ENCODE measurements at regions not wholly inside any gene's neighbourhood (a gene's known extent, or its start where the extent isn't known, plus 50 kb on each side); places are given as distances from the start of the nearest gene placed in this dataset.

DNA sequence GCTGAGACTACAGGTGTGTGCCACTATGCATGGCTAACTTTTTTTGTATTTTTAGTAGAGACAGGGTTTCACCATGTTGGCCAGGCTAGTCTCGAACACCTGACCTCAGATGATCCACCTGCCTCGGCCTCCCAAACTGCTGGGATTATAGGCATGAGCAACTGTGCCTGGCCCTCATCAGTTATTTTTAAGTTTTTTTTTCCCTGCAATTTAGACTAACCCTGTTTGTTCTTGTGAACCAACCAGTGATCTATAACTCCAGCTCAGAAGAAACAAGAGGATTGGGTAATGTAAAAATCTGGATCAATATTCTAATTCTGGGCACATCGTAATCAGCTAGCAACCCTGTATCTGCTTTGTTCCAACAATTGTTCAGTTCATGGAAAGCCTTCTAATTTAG is 155.7 kb downstream of the NXNL2 start:
- no peaks in the 10 kb centered on the region for H3K27me3 ChIP-seq (ENCODE audit: control insufficient read depth in 3 of 3, insufficient read depth in 3 of 3, low read length in 3 of 3)
- no peaks in the 10 kb centered on the region for H3K4me1 ChIP-seq (ENCODE audit: control insufficient read depth in 3 of 3, insufficient read depth in 3 of 3, low read length in 3 of 3)
- no peaks in the 10 kb centered on the region for H3K36me3 ChIP-seq (ENCODE audit: control insufficient read depth in 3 of 3, insufficient read depth in 3 of 3, low read length in 3 of 3)
- no peak overlapping the region for H3K4me3 ChIP-seq (ENCODE audit: low read length in 3 of 3)
- H3K9me3 ChIP-seq (ENCODE audit: control insufficient read depth in 3 of 3, low read length in 3 of 3) = peaks cover 0 to 4% (median 0%) of the 10 kb centered on the region in 3 donors
- H3K9ac ChIP-seq (ENCODE audit: low read depth in 1 of 3, low read length in 3 of 3) = no peak overlapping the region
- H3K27ac ChIP-seq (ENCODE audit: low read depth, low read length) = no peak overlapping the region

DNA sequence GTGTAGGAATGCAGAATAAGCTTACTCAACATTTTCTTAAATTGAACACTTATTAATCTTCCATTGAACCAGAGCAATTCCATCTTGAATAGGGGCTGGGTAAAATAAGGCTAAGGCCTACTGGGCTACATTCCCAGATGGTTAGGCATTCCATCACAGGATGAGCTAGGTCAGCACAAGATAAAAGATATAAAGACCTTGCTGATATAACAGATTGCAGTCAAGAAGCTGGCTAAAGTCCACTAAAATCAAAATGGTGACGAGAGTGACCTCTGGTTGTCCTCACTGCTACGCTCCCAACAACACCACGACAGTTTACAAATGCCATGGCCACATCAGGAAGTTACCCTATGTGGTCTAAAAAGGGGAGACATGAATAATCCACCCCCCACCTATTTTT is 156.1 kb downstream of the NXNL2 start:
- Histone ChIP-seq H3K27me3 (ENCODE audit: control insufficient read depth in 3 of 3, insufficient read depth in 3 of 3, low read length in 3 of 3) (no peaks in the 10 kb centered on the region), H3K9ac (ENCODE audit: low read depth in 1 of 3, low read length in 3 of 3) (no peak overlapping the region), H3K36me3 (ENCODE audit: control insufficient read depth in 3 of 3, insufficient read depth in 3 of 3, low read length in 3 of 3) (no peaks in the 10 kb centered on the region), H3K9me3 (ENCODE audit: control insufficient read depth in 3 of 3, low read length in 3 of 3) (peaks cover 0 to 4% (median 0%) of the 10 kb centered on the region in 3 donors), H3K4me3 (ENCODE audit: low read length in 3 of 3) (no peak overlapping the region), H3K4me1 (ENCODE audit: control insufficient read depth in 3 of 3, insufficient read depth in 3 of 3, low read length in 3 of 3) (no peaks in the 10 kb centered on the region), H3K27ac (ENCODE audit: low read depth, low read length) (no peak overlapping the region)

DNA sequence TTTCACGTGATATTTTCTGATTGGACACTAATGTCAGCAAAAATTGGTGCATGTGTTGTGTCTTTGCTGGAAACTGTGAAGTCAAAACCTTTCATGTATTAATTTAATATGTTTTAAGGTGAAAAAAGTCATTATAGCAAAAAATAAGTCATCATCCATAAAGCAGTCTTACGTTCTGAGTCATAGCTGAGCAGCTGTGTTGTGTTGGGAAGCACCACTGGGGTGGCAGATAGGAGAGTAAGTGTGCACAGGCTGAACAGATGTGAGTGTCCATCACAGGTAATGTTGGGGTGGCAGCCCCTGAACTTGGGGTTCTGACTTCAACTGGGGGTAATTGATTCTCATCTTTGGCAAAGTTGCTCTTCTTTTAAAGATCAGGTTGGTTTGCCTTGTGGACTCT is 156.8 kb downstream of the NXNL2 start:
- H3K27me3 ChIP-seq (ENCODE audit: control insufficient read depth in 3 of 3, insufficient read depth in 3 of 3, low read length in 3 of 3) = no peaks in the 10 kb centered on the region
- H3K9ac ChIP-seq (ENCODE audit: low read depth in 1 of 3, low read length in 3 of 3) = no peak overlapping the region
- no peak overlapping the region for H3K4me3 ChIP-seq (ENCODE audit: low read length in 3 of 3)
- no peaks in the 10 kb centered on the region for H3K4me1 ChIP-seq (ENCODE audit: control insufficient read depth in 3 of 3, insufficient read depth in 3 of 3, low read length in 3 of 3)
- no peaks in the 10 kb centered on the region for H3K36me3 ChIP-seq (ENCODE audit: control insufficient read depth in 3 of 3, insufficient read depth in 3 of 3, low read length in 3 of 3)
- H3K27ac ChIP-seq (ENCODE audit: low read depth, low read length) = no peak overlapping the region
- H3K9me3 ChIP-seq (ENCODE audit: control insufficient read depth in 3 of 3, low read length in 3 of 3) = peaks cover 0 to 4% (median 0%) of the 10 kb centered on the region in 3 donors

DNA sequence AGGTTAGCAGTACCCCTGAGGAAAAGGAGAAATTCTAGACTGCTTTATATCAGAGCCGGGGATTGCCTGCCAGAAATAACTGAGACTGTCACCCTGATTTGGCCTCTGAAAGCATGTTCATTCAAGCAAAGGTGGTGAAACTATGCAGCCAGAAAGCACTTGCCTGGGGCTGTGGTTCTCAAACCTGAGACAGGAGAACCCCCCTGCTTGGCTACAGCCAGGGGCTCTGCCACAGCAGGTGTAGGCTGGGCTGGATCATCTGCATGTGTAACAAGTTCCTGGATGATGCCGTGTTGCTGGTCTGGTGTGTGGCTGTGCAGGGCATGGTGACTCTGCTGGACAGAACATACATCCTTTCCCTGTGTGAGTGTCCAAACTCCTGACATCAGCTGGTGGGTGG is 157.8 kb downstream of the NXNL2 start:
- Histone ChIP-seq H3K9me3 (ENCODE audit: control insufficient read depth in 3 of 3, low read length in 3 of 3) (peaks cover 0 to 4% (median 0%) of the 10 kb centered on the region in 3 donors), H3K4me1 (ENCODE audit: control insufficient read depth in 3 of 3, insufficient read depth in 3 of 3, low read length in 3 of 3) (no peaks in the 10 kb centered on the region), H3K27ac (ENCODE audit: low read depth, low read length) (no peak overlapping the region), H3K36me3 (ENCODE audit: control insufficient read depth in 3 of 3, insufficient read depth in 3 of 3, low read length in 3 of 3) (no peaks in the 10 kb centered on the region), H3K9ac (ENCODE audit: low read depth in 1 of 3, low read length in 3 of 3) (no peak overlapping the region), H3K27me3 (ENCODE audit: control insufficient read depth in 3 of 3, insufficient read depth in 3 of 3, low read length in 3 of 3) (no peaks in the 10 kb centered on the region), H3K4me3 (ENCODE audit: low read length in 3 of 3) (no peak overlapping the region)

DNA sequence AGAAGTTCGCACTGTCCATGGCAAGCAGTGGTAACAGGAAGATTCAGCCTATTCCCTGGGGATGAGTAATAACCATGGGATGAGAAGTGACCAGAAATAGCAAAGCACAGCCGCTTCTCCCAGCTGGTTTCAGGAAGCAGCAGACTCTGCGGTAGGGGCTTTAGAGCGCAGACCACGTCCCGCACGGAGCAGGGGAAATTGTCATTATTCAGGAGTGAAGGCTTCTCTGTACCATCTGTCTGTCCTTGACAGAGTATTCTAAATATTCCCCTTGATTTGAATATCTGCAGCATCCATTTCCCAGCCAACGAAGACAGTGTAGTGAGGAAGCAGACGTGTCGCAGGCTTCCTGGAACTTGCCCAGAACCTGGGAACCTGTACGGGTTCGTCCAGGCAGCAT is 159.6 kb downstream of the NXNL2 start:
- H3K9me3 ChIP-seq (ENCODE audit: control insufficient read depth in 3 of 3, low read length in 3 of 3) = peaks cover 0 to 4% (median 0%) of the 10 kb centered on the region in 3 donors
- no peaks in the 10 kb centered on the region for H3K4me1 ChIP-seq (ENCODE audit: control insufficient read depth in 3 of 3, insufficient read depth in 3 of 3, low read length in 3 of 3)
- H3K36me3 ChIP-seq (ENCODE audit: control insufficient read depth in 3 of 3, insufficient read depth in 3 of 3, low read length in 3 of 3) = no peaks in the 10 kb centered on the region
- no peak overlapping the region for H3K9ac ChIP-seq (ENCODE audit: low read depth in 1 of 3, low read length in 3 of 3)
- H3K27me3 ChIP-seq (ENCODE audit: control insufficient read depth in 3 of 3, insufficient read depth in 3 of 3, low read length in 3 of 3) = no peaks in the 10 kb centered on the region
- H3K4me3 ChIP-seq (ENCODE audit: low read length in 3 of 3) = no peak overlapping the region
- no peak overlapping the region for H3K27ac ChIP-seq (ENCODE audit: low read depth, low read length)

DNA sequence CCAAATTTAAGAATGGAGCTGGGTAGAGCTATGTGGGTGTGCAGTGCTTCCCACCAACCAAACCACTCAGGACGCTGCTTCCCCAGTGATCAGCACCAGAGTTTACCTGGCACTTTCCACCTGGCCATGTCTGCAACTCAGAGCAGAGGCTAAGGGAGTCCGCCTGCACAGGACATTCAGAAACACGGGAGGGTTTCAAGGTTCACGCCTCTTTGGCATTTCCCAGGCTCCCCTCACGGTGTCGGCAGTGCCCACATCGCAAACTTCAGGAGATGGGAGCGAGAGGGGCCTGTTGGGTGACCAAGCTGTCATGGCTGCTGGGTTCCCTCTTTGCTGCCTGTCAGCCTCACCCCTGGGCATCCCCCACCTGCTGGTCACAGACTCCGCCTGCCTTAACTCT is 161.5 kb downstream of the NXNL2 start:
- Histone ChIP-seq H3K4me3 (ENCODE audit: low read length in 3 of 3) (no peak overlapping the region), H3K27ac (ENCODE audit: low read depth, low read length) (no peak overlapping the region)

DNA sequence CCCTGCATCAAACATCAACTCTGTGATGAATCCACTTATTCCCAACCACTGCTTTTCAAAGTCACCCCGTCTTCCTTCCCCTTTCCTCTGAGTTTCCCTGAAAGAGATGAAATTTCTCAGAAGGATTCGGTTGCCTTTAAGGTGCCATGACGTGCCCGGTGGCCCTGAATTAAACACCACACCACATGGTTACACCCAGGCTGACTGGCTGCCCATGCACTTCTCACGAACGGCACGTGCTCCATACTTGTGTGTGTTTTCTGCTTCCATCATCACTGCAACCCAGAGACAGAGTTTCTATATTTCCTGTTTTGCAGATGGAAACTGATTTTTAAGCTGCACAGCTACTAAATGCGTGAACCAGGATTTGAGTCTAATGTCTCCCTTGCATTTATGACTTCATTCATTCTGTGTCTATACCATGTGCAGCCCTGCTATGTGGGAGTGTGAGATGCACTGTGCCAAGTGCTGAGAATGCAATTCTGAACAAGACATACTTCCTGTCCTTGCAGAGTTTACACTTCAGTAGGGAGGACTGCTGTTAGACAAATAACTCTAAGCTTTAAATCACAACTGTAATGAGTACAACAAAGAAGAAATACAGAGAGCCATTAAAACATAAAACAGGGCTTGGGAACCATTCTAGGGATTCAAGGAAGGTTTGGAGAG is 162.9 kb downstream of the NXNL2 start:
- no peaks in the 10 kb centered on the region for H3K36me3 ChIP-seq (ENCODE audit: control insufficient read depth in 3 of 3, insufficient read depth in 3 of 3, low read length in 3 of 3)
- no peak overlapping the region for H3K27ac ChIP-seq (ENCODE audit: low read depth, low read length)
- H3K9ac ChIP-seq (ENCODE audit: low read depth in 1 of 3, low read length in 3 of 3) = no peak overlapping the region
- no peaks in the 10 kb centered on the region for H3K27me3 ChIP-seq (ENCODE audit: control insufficient read depth in 3 of 3, insufficient read depth in 3 of 3, low read length in 3 of 3)
- peaks cover 0 to 1% (median 0%) of the 10 kb centered on the region in 3 donors for H3K9me3 ChIP-seq (ENCODE audit: control insufficient read depth in 3 of 3, low read length in 3 of 3)
- H3K4me1 ChIP-seq (ENCODE audit: control insufficient read depth in 3 of 3, insufficient read depth in 3 of 3, low read length in 3 of 3) = no peaks in the 10 kb centered on the region
- H3K4me3 ChIP-seq (ENCODE audit: low read length in 3 of 3) = no peak overlapping the region

More for the DNA sequence above, 161.5 kb downstream of the NXNL2 start:
- no peaks in the 10 kb centered on the region for H3K27me3 ChIP-seq (ENCODE audit: control insufficient read depth in 3 of 3, insufficient read depth in 3 of 3, low read length in 3 of 3)
- H3K9ac ChIP-seq (ENCODE audit: low read depth in 1 of 3, low read length in 3 of 3) = no peak overlapping the region
- H3K9me3 ChIP-seq (ENCODE audit: control insufficient read depth in 3 of 3, low read length in 3 of 3) = peaks cover 0 to 4% (median 0%) of the 10 kb centered on the region in 3 donors
- no peaks in the 10 kb centered on the region for H3K4me1 ChIP-seq (ENCODE audit: control insufficient read depth in 3 of 3, insufficient read depth in 3 of 3, low read length in 3 of 3)
- no peaks in the 10 kb centered on the region for H3K36me3 ChIP-seq (ENCODE audit: control insufficient read depth in 3 of 3, insufficient read depth in 3 of 3, low read length in 3 of 3)

DNA sequence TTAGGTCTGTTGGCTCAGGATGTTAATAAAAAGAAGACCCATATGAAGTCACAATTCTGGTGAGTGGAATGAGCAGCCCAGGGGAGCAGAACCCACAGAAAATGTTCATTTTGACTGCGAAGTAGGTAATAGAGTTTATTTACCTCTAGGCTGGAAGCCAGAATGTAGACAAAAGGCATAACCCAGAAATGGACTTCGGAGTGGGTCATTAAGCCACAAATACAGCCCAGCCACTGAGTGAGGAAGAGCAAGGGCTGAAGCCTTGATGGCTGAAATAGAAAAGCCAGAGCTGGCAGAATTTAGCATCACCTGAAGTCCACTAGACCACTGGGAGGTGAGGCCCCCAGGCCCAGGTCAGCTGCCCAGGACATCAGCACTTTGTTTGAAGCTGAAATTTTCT is 168.0 kb downstream of the NXNL2 start:
- Histone ChIP-seq H3K27me3 (ENCODE audit: control insufficient read depth in 3 of 3, insufficient read depth in 3 of 3, low read length in 3 of 3) (no peaks in the 10 kb centered on the region), H3K4me3 (ENCODE audit: low read length in 3 of 3) (no peak overlapping the region), H3K27ac (ENCODE audit: low read depth, low read length) (no peak overlapping the region), H3K9me3 (ENCODE audit: control insufficient read depth in 3 of 3, low read length in 3 of 3) (peaks cover 0 to 1% (median 0%) of the 10 kb centered on the region in 3 donors), H3K36me3 (ENCODE audit: control insufficient read depth in 3 of 3, insufficient read depth in 3 of 3, low read length in 3 of 3) (no peaks in the 10 kb centered on the region), H3K4me1 (ENCODE audit: control insufficient read depth in 3 of 3, insufficient read depth in 3 of 3, low read length in 3 of 3) (no peaks in the 10 kb centered on the region), H3K9ac (ENCODE audit: low read depth in 1 of 3, low read length in 3 of 3) (no peak overlapping the region)

DNA sequence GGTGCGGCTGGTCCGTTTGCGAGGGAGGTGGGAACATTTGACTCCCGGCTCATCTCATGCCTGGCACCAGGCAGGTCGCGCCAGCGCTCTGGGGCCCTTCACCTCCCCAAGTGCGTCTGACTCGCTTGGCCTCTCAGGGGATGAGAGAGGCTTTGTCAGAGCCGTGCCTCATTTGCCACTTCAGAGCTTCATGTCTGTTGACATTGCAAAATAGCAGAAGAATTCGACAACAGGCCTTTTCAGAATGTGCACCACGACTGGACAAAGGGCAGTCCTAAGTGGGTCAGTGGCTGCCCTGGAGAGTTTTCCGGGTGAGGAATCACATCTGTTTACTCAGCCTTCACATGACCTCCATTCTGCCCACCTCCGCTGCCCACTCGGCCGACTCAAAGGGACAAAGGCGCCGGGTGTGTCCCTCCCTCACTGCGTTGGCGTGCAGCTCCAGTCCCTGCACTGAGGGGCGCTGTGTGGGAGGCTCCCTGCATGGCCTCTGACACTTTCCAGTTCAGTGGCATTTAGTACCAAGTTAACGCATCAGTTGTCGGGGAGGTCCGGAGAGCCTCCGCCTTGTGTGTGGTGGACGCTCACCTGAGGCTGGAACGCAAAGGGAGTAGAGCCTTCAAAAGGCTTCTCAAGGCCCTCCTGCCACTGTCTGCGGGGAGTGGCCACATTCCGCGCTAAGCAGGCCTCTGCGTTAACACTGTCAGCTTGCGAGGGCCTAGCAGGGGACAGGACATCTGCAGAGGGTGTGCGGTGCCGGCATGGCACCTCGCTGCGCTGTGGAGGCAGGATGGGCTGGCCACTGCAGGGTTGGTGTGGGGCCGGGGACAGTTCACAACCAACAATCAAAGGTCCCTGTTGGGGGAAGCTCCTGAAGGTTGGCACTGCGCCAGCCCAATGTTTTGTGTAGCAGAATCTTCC is 171.5 kb downstream of the NXNL2 start:
- H3K9me3 ChIP-seq (ENCODE audit: control insufficient read depth in 3 of 3, low read length in 3 of 3) = peaks cover 0 to 1% (median 0%) of the 10 kb centered on the region in 3 donors
- no peaks in the 10 kb centered on the region for H3K27me3 ChIP-seq (ENCODE audit: control insufficient read depth in 3 of 3, insufficient read depth in 3 of 3, low read length in 3 of 3)
- H3K4me1 ChIP-seq (ENCODE audit: control insufficient read depth in 3 of 3, insufficient read depth in 3 of 3, low read length in 3 of 3) = no peaks in the 10 kb centered on the region
- H3K36me3 ChIP-seq (ENCODE audit: control insufficient read depth in 3 of 3, insufficient read depth in 3 of 3, low read length in 3 of 3) = no peaks in the 10 kb centered on the region
- no peak overlapping the region for H3K4me3 ChIP-seq (ENCODE audit: low read length in 3 of 3)
- H3K9ac ChIP-seq (ENCODE audit: low read depth in 1 of 3, low read length in 3 of 3) = no peak overlapping the region
- no peak overlapping the region for H3K27ac ChIP-seq (ENCODE audit: low read depth, low read length)

DNA sequence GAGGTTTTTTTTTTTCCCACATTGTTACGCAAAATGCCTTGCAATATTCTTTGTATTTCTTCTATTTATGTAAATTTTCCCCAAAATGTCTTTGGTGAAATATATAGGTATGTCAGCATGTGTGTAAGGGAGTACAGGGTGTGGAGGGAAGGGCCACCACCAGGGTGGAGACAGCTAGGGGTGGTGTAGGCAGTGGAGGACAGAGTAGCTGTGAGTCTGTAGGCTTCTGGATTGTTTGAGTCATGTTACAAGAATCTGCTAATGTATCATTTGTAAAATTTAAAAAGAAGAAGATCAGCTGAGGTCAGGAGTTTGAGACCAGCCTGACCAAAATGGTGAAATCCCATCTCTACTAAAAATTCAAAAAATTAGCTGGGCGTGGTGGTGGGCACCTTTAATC is 175.5 kb downstream of the NXNL2 start:
- H3K36me3 ChIP-seq (ENCODE audit: control insufficient read depth in 3 of 3, insufficient read depth in 3 of 3, low read length in 3 of 3) = no peaks in the 10 kb centered on the region
- no peaks in the 10 kb centered on the region for H3K27me3 ChIP-seq (ENCODE audit: control insufficient read depth in 3 of 3, insufficient read depth in 3 of 3, low read length in 3 of 3)
- no peaks in the 10 kb centered on the region for H3K4me1 ChIP-seq (ENCODE audit: control insufficient read depth in 3 of 3, insufficient read depth in 3 of 3, low read length in 3 of 3)
- H3K4me3 ChIP-seq (ENCODE audit: low read length in 3 of 3) = no peak overlapping the region
- H3K9me3 ChIP-seq (ENCODE audit: control insufficient read depth in 3 of 3, low read length in 3 of 3) = peaks cover 0 to 2% (median 0%) of the 10 kb centered on the region in 3 donors
- no peak overlapping the region for H3K27ac ChIP-seq (ENCODE audit: low read depth, low read length)
- no peak overlapping the region for H3K9ac ChIP-seq (ENCODE audit: low read depth in 1 of 3, low read length in 3 of 3)

Data from skeletal muscle tissue (tissue), 3 donors.